HEK293 (cell line): ENCODE measurements at regions not wholly inside any gene's neighbourhood (a gene's known extent, or its start where the extent isn't known, plus 50 kb on each side); places are given as distances from the start of the nearest gene placed in this dataset.

Experiments used
- CTCF ChIA-PET: fragments of 350-600 bp; formaldehyde crosslinking; extraction: SDS; loops from one replicate; lab custom pipeline; 2021; ENCODE audit warnings: antibody characterized with exemption; lab: Yijun Ruan, JAX
- POLR2A ChIA-PET: fragments of 300-600 bp; formaldehyde crosslinking; extraction: SDS; loops from one replicate; lab custom pipeline; 2020; ENCODE audit warnings: antibody characterized with exemption, inconsistent platforms; lab: Yijun Ruan, JAX
- H3K27ac ChIP-seq: fragments of 200-500 bp; sonication (Bioruptor generic); 2 replicates; pipeline ENCODE4 v1.5.1; 2014; ENCODE audit warnings: low read depth, low read length, control low read depth, inconsistent platforms; ENCODE audit errors: extremely low read depth
- H3K36me3 ChIP-seq, 2 experiments: fragments of 200-500 bp in 1 of 2; sonication (Bioruptor generic) in 1 of 2; 1 replicate in 1 of 2; 2 replicates in 1 of 2; pipeline ENCODE4 v1.5.1; 2014 to 2017; ENCODE audit warnings: inconsistent platforms in 2 of 2, low read length in 2 of 2; ENCODE audit not compliant: control insufficient read depth in 2 of 2, insufficient read depth in 1 of 2
- H3K4me1 ChIP-seq: fragments of 200-500 bp; sonication (Bioruptor generic); 2 replicates; pipeline ENCODE4 v1.5.1; 2014; ENCODE audit warnings: mild to moderate bottlenecking, low read length, inconsistent platforms; ENCODE audit not compliant: control insufficient read depth, insufficient read depth
- H3K4me3 ChIP-seq: 2 replicates; pipeline ENCODE4 v1.5.1; 2011; ENCODE audit warnings: low read depth, mild to moderate bottlenecking, control low read depth, low read length, moderate library complexity
- H3K9me3 ChIP-seq: fragments of 200-500 bp; sonication (Bioruptor generic); 2 replicates; pipeline ENCODE4 v1.5.1; 2014; ENCODE audit warnings: low read depth, low read length, inconsistent platforms; ENCODE audit not compliant: control insufficient read depth, insufficient read depth
- CTCF ChIP-seq: fragments of 450-650 bp; formaldehyde crosslinking; IDR thresholded peaks from 2 replicates; pipeline ENCODE4 v1.5.1; 2016; ENCODE audit warnings: missing biosample characterization, missing genetic modification characterization
- HOXA7 ChIP-seq: sonication (generic); formaldehyde crosslinking; IDR thresholded peaks from 2 replicates; pipeline ENCODE4 v1.8.1; 2022; ENCODE audit warnings: missing genetic modification reagents, borderline replicate concordance
- IKZF3 ChIP-seq: fragments of 450-650 bp; IDR thresholded peaks from 2 replicates; pipeline ENCODE4 v1.5.0; 2018; ENCODE audit warnings: missing biosample characterization, mild to moderate bottlenecking, missing genetic modification characterization, moderate library complexity
- YY2 ChIP-seq: fragments of 450-650 bp; formaldehyde crosslinking; IDR thresholded peaks from 2 replicates; pipeline ENCODE4 v1.5.1; 2016; ENCODE audit warnings: missing biosample characterization, missing genetic modification characterization
- ZBTB17 ChIP-seq: fragments of 450-650 bp; formaldehyde crosslinking; IDR thresholded peaks from 2 replicates; pipeline ENCODE4 v1.5.1; 2016; ENCODE audit warnings: missing biosample characterization, missing genetic modification characterization
- ZIC2 ChIP-seq: fragments of 450-650 bp; formaldehyde crosslinking; IDR thresholded peaks from 2 replicates; pipeline ENCODE4 v1.5.1; 2016; ENCODE audit warnings: missing biosample characterization, missing genetic modification characterization
- ZNF473 ChIP-seq: fragments of 450-650 bp; formaldehyde crosslinking; IDR thresholded peaks from 2 replicates; pipeline ENCODE4 v1.5.1; 2017; ENCODE audit warnings: missing biosample characterization, missing genetic modification characterization
- ZNF654 ChIP-seq: fragments of 450-650 bp; formaldehyde crosslinking; IDR thresholded peaks from 2 replicates; pipeline ENCODE4 v1.5.1; 2016; ENCODE audit warnings: low read depth, missing biosample characterization, missing genetic modification characterization
- ZNF658 ChIP-seq: fragments of 450-650 bp; formaldehyde crosslinking; IDR thresholded peaks from 2 replicates; pipeline ENCODE4; 2016; ENCODE audit warnings: missing biosample characterization, missing genetic modification characterization
- ZNF692 ChIP-seq: fragments of 450-650 bp; formaldehyde crosslinking; IDR thresholded peaks from 2 replicates; pipeline ENCODE4 v1.5.1; 2016; ENCODE audit warnings: missing biosample characterization, missing genetic modification characterization
- ZNF704 ChIP-seq: fragments of 450-650 bp; formaldehyde crosslinking; IDR thresholded peaks from 2 replicates; pipeline ENCODE4 v1.5.1; 2016; ENCODE audit warnings: missing biosample characterization, missing genetic modification characterization
- ZNF792 ChIP-seq: fragments of 450-650 bp; formaldehyde crosslinking; IDR thresholded peaks from 2 replicates; pipeline ENCODE4 v1.5.1; 2016; ENCODE audit warnings: missing biosample characterization, missing genetic modification characterization
- ZXDB ChIP-seq: fragments of 450-650 bp; formaldehyde crosslinking; IDR thresholded peaks from 2 replicates; pipeline ENCODE4 v1.5.1; 2016; ENCODE audit warnings: missing biosample characterization, missing genetic modification characterization
- TF ChIP-seq, protein P1 (sequence below): fragments of 450-650 bp; formaldehyde crosslinking; IDR thresholded peaks from 2 replicates; pipeline ENCODE4 v1.5.1; 2016; ENCODE audit warnings: missing biosample characterization, missing genetic modification characterization, borderline replicate concordance
- TF ChIP-seq, protein P2 (sequence below): fragments of 450-650 bp; IDR thresholded peaks from 2 replicates; pipeline ENCODE4 v1.5.1; 2018; ENCODE audit warnings: missing biosample characterization, mild to moderate bottlenecking, missing genetic modification characterization

DNA sequence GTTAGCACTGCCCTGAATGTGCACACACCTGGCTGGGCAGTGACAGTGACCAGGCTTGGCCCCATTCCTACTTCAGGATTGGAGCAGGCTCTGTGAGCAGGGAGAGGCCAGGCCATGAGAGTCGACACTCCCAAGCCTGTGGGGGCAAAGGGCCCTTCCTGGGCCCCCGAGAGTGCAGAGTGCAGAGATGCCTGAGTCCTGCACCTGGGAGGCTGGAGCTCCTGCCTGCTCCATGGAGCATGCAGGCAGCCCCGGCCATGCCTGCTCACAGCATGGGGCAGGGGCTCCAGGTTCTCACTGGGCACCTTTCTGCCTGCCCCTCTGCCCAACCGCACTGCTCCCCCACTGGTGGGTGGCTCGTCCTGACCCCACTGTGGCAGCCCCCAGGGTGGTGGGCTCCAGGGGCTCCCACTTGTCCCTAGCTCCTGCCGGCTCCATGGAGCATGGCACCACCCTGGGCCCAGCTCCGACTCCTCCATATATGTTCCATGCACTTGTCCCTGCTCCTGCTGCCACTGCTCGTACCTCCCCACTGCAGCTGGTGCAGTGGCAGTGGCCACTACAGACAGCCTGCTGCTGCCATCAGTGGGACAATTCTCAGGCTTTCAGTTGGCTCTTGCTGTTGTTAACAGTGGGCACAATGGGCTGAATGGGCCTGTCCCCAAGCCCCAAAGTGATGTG is 282.0 kb downstream of the RPRM start (continued):
- TF ChIP-seq ZNF692 (tag by site-specific recombination) = no peak
- no peak for TF ChIP-seq ZNF704
- TF ChIP-seq, protein P1, sequence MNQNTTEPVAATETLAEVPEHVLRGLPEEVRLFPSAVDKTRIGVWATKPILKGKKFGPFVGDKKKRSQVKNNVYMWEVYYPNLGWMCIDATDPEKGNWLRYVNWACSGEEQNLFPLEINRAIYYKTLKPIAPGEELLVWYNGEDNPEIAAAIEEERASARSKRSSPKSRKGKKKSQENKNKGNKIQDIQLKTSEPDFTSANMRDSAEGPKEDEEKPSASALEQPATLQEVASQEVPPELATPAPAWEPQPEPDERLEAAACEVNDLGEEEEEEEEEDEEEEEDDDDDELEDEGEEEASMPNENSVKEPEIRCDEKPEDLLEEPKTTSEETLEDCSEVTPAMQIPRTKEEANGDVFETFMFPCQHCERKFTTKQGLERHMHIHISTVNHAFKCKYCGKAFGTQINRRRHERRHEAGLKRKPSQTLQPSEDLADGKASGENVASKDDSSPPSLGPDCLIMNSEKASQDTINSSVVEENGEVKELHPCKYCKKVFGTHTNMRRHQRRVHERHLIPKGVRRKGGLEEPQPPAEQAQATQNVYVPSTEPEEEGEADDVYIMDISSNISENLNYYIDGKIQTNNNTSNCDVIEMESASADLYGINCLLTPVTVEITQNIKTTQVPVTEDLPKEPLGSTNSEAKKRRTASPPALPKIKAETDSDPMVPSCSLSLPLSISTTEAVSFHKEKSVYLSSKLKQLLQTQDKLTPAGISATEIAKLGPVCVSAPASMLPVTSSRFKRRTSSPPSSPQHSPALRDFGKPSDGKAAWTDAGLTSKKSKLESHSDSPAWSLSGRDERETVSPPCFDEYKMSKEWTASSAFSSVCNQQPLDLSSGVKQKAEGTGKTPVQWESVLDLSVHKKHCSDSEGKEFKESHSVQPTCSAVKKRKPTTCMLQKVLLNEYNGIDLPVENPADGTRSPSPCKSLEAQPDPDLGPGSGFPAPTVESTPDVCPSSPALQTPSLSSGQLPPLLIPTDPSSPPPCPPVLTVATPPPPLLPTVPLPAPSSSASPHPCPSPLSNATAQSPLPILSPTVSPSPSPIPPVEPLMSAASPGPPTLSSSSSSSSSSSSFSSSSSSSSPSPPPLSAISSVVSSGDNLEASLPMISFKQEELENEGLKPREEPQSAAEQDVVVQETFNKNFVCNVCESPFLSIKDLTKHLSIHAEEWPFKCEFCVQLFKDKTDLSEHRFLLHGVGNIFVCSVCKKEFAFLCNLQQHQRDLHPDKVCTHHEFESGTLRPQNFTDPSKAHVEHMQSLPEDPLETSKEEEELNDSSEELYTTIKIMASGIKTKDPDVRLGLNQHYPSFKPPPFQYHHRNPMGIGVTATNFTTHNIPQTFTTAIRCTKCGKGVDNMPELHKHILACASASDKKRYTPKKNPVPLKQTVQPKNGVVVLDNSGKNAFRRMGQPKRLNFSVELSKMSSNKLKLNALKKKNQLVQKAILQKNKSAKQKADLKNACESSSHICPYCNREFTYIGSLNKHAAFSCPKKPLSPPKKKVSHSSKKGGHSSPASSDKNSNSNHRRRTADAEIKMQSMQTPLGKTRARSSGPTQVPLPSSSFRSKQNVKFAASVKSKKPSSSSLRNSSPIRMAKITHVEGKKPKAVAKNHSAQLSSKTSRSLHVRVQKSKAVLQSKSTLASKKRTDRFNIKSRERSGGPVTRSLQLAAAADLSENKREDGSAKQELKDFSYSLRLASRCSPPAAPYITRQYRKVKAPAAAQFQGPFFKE = no peak
- no peak for TF ChIP-seq ZXDB (tag by site-specific recombination)
- TF ChIP-seq, all 188 proteins: peak for 0

DNA sequence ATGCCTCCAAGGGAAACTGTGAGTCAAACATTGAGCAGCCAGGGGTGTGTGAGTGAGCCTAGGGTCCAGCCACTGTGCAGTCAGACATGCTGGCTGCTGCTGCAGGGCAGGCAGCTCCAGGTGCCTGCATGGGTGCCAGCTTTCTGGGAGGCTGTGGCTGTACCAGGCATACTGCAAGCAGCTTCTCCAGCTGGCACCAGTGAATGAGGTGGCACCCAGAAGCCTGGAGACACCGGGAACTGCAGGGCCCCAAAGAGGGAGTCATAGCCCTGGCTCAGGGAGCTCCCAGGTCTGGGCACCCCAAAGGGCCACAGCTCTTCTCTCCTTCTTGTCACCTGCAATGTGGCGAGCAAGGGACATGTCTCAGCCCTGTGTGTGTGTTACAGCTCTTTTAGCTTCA is 283.2 kb downstream of the RPRM start:
- TF ChIP-seq ZNF473 (tag by site-specific recombination) (no peak), CTCF (tag by site-specific recombination) (no peak), ZNF704 (no peak), ZNF658 (tag by site-specific recombination) (no peak), YY2 (tag by site-specific recombination) (no peak), HOXA7 (CRISPR knock-in tag) (no peak), ZNF654 (no peak), IKZF3 (tag by site-specific recombination) (no peak), ZIC2 (tag by site-specific recombination) (no peak), ZBTB17 (tag by site-specific recombination) (no peak), ZNF692 (tag by site-specific recombination) (no peak), ZNF792 (tag by site-specific recombination) (no peak)
- TF ChIP-seq, protein P2, sequence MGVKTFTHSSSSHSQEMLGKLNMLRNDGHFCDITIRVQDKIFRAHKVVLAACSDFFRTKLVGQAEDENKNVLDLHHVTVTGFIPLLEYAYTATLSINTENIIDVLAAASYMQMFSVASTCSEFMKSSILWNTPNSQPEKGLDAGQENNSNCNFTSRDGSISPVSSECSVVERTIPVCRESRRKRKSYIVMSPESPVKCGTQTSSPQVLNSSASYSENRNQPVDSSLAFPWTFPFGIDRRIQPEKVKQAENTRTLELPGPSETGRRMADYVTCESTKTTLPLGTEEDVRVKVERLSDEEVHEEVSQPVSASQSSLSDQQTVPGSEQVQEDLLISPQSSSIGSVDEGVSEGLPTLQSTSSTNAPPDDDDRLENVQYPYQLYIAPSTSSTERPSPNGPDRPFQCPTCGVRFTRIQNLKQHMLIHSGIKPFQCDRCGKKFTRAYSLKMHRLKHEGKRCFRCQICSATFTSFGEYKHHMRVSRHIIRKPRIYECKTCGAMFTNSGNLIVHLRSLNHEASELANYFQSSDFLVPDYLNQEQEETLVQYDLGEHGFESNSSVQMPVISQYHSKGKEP (tag by site-specific recombination) = no peak
- TF ChIP-seq, all 188 proteins: peak for 0
- no peaks in the 10 kb centered on the region for H3K36me3 ChIP-seq
- H3K9me3 ChIP-seq = no peaks in the 10 kb centered on the region
- H3K27ac ChIP-seq = no peak overlapping the region
- no peak overlapping the region for H3K4me3 ChIP-seq
- ChIA-PET POLR2A (no interaction called here), CTCF (no interaction called here)
- H3K4me1 ChIP-seq = no peaks in the 10 kb centered on the region
